RWPE1 (cell line): ENCODE measurements at regions not wholly inside any gene's neighbourhood (a gene's known extent, or its start where the extent isn't known, plus 50 kb on each side); places are given as distances from the start of the nearest gene placed in this dataset.
"Not testable (repeated sequence)": the region's sequence is repeated elsewhere in the genome, so short reads cannot be mapped to it uniquely, and the experiment has no call there.

ENCODE experiments used
- CTCF ChIA-PET: fragments of 350-600 bp; sonication (Branson Sonifier 250); formaldehyde crosslinking; extraction: SDS; loops from one replicate; lab custom pipeline; 2021; lab: Yijun Ruan, JAX
- POLR2A ChIA-PET: fragments of 400-600 bp; formaldehyde crosslinking; extraction: SDS; loops from one replicate; lab custom pipeline; 2020; ENCODE audit warnings: antibody characterized with exemption; ENCODE audit not compliant: low non-redundant PET; lab: Yijun Ruan, JAX
- DNase-seq: peaks from one replicate; pipeline ENCODE4 v3.0.0; 2012; ENCODE audit warnings: low spot score
- H3K27ac ChIP-seq: fragments of 450-650 bp; 2 replicates; pipeline ENCODE4 v1.5.1; 2017
- TF ChIP-seq, protein P1 (sequence below): fragments of 450-650 bp; conservative IDR thresholded peaks from 2 replicates; pipeline ENCODE4 v1.5.1; 2017; ENCODE audit warnings: low read depth, mild to moderate bottlenecking

DNA sequence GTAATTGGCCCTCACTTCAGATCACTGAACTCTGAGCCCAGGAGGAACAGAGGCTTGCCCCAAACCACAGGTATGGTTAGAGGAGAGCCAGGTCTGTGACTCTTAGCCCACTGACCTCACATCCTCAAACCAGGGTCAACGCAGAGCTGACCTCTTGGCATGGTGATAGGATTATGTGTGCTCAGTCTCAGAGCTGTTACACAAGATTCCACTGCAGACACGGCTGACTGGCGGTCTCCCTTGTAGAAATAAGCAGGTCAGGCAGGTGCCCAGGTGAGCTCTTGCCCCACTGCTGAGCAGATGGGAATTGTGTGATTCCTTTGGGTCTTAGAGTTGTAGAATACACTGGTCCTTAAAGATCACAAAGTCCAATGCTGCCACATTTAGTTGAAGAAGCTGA is 66.0 kb upstream of the PITX1 start:
- DNase-seq, result no peak
- CTCF ChIA-PET, result interaction anchor here (1.1 kb wide), 1 partner anchor 196 kb away, joined by 3 read pairs; no protein-coding TSS in a partner anchor
- POLR2A ChIA-PET, result no interaction called here
- H3K27ac ChIP-seq, result no peak overlapping the region
- TF ChIP-seq, protein P1, sequence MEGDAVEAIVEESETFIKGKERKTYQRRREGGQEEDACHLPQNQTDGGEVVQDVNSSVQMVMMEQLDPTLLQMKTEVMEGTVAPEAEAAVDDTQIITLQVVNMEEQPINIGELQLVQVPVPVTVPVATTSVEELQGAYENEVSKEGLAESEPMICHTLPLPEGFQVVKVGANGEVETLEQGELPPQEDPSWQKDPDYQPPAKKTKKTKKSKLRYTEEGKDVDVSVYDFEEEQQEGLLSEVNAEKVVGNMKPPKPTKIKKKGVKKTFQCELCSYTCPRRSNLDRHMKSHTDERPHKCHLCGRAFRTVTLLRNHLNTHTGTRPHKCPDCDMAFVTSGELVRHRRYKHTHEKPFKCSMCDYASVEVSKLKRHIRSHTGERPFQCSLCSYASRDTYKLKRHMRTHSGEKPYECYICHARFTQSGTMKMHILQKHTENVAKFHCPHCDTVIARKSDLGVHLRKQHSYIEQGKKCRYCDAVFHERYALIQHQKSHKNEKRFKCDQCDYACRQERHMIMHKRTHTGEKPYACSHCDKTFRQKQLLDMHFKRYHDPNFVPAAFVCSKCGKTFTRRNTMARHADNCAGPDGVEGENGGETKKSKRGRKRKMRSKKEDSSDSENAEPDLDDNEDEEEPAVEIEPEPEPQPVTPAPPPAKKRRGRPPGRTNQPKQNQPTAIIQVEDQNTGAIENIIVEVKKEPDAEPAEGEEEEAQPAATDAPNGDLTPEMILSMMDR, result no peak

DNA sequence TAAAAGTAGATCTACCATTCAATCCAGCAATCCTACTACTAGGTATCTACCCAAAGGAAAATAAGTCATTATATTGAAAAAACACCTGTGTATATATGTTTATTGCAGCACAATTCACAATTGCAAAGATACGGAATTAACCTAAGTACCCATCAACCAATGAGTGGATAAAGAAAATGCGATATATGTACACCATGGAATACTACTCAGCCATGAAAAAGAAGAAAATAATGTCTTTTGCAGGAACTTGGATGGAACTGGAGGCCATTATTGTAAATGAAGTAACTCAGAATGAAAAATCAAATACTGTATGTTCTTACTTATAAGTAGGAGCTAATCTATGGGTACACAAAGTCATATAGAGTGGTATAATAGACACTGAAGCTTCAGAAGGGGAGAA is 63.4 kb upstream of the PITX1 start:
- TF ChIP-seq, protein P1, result no peak
- CTCF ChIA-PET, result no interaction called here
- POLR2A ChIA-PET, result no interaction called here
- no peak overlapping the region for H3K27ac ChIP-seq
- no peak for DNase-seq

DNA sequence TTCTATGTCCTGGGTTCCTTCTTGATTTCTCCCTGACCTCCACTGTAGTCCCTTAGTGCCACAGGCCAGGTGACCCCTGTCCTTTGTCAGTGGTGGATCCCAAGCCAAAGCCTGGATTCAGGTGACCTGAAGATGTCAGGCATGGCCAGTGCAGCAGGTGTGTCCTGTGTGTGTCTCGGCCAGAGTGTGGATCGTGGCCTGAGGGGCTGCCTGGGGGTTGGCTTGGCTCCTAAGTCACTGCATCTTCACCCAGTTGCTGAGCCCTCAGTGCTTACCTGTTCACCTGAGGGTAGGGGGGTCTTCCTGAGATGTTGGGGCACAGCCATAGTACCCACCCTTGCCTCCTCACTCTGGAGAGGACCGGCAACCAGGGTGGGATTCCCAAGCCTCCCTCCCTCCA is 61.8 kb upstream of the PITX1 start:
- no peak overlapping the region for H3K27ac ChIP-seq
- TF ChIP-seq, protein P1, result no peak
- ChIA-PET POLR2A (no interaction called here), CTCF (no interaction called here)
- DNase-seq, result no peak

DNA sequence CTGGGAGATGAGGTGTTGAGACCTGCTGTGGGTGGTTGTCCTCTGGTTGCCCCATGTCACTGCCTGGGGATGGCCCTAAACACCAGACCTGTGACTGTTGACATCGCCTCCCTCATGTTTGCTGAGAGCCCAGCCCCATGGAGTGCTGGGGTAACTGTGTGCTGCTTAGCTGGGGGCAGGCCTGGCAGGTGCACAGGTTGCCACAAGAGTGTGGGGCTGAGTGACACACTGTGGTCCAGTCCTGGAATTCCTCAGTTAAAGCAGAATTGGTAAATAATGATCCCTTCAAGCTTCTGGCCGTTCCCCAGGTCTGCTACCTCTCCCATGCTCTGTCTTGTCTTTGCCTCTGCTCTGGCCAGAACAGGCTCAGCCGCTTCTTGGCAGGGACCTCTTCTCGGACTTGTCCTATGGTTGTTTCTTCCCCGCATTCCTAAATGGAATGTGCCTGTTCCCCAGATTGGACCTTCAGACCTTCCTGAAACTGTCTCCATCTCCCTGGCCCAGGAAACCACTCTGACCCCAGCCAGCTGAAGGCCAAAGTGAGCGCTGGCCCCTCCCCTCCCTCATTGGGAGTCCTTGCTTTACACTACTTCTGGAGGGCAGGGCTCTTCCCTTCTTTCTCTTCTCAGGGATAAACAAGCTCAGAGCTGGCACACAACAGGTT is 61.2 kb upstream of the PITX1 start:
- DNase-seq, result no peak
- ChIA-PET CTCF (no interaction called here), POLR2A (no interaction called here)
- peak overlapping the region; percentile 9; the same call in 1 of the 2 replicates for H3K27ac ChIP-seq
- TF ChIP-seq, protein P1, result no peak

DNA sequence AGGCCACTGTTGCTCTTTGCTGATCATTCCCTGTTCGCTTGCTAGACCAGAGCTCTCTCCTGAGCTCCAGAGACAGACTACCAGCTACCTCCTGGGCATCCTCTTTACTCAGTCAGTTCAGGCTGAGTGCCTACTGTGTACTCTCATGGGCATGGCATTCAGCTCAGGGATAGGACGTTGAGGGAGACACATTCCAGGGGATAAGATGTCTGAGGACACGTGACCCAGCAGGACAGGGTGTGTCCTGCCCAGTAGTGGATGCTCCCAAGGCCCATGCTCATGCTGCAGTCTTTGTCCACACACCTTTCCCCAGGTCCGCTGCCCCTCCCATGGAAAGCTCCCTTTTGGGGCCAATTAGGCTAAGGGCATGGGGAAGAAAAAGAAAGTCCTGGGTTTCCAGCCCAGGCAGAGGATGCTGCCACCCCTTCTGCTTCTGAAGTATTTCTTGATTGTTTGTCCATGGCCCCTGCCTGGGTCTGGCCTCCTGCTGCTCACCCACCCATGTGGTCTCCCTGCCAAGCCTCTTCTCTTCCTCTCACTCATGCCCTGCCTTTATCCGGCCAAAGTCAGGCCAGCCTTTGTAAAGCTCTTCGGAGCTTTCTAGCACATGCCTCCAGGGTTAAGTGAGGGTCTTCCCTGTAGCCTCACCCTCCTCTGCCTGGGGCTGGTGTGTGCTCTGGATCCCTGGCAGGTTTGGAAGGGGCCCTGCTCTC is 60.5 kb upstream of the PITX1 start:
- CTCF ChIA-PET, result interaction anchor here (0.7 kb wide), 1 partner anchor 91 kb away, joined by 3 read pairs; no protein-coding TSS in a partner anchor
- POLR2A ChIA-PET, result no interaction called here
- TF ChIP-seq, protein P1, result no peak
- DNase-seq, result no peak
- 0 out of 2 replicates have a peak overlapping the region, but pooled peaks have one; percentile 9 for H3K27ac ChIP-seq

DNA sequence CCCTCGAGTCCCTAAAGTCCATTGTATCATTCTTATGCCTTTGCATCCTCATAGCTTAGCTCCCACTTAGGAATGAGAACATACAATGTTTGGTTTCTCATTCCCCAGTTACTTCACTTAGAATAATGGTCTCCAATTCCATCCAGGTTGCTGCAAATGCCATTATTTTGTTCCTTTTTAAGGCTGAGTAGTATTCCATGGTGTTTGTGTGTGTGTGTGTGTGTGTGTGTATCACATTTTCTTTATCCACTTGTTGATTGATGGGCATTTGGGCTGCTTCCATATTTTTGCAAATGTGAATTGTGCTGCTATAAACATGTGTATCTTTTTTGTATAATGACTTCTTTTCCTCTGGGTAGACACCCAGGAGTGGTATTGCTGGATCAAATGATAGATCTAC is 59.5 kb upstream of the PITX1 start:
- DNase-seq, POLR2A ChIA-PET, H3K27ac ChIP-seq: not testable (repeated sequence)
- CTCF ChIA-PET, result interaction anchor here (0.6 kb wide), 1 partner anchor 312 kb away, joined by 3 read pairs; no protein-coding TSS in a partner anchor

DNA sequence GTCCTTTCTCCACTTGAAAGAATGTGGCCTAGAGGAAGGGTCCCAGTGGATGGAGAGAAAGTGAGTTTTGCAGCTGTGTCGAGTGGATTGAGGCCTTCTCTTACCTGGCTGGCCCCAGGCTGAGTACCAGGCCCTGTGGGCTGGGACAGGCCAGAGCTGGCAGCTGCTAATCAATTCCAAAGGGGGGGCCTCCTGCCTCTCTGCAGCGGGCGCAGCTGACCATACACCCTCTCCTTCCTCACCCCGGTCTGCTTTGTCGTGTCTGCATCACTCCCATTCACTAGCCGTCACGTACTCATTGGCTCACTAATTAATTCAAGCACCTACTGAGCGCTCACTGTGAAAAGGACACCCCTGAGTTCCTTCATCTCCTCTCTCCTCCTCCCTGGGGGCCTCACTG is 58.4 kb upstream of the PITX1 start:
- TF ChIP-seq, protein P1, result no peak
- ChIA-PET CTCF (no interaction called here), POLR2A (no interaction called here)
- H3K27ac ChIP-seq, result no peak overlapping the region
- no peak for DNase-seq
